HCT116 (cell line): ENCODE measurements at regions not wholly inside any gene's neighbourhood (a gene's known extent, or its start where the extent isn't known, plus 50 kb on each side); places are given as distances from the start of the nearest gene placed in this dataset.

ENCODE experiments used
- ATAC-seq: fragments of 200-7000 bp; cut with Tn5 transposase; 2 replicates; pipeline ENCODE4 v1.9.1; 2020; ENCODE audit warnings: mild to moderate bottlenecking, moderate library complexity
- BruUV-seq: library from RNA; stranded (reverse); fragments of 400-500 nt; replicated peaks from 2 replicates; lab custom pipeline; 2021; lab: Mats Ljungman, UMichigan
- CTCF ChIA-PET: fragments of 300-600 bp; sonication (Branson Sonifier 250); formaldehyde crosslinking; loops from one replicate; lab custom pipeline; 2021; ENCODE audit warnings: antibody characterized with exemption; lab: Charles Lee
- POLR2A ChIA-PET: fragments of 300-600, 350-600 bp; sonication (Branson Sonifier 250); formaldehyde crosslinking; loops from one replicate; lab custom pipeline; 2021; ENCODE audit warnings: antibody characterized with exemption; lab: Charles Lee
- RAD21 ChIA-PET, 2 experiments: fragments of 300-600 bp; sonication (Branson Sonifier 250); formaldehyde crosslinking; loops; one replicate each; lab custom pipeline; 2023; ENCODE audit warnings: low total read pairs in 2 of 2; ENCODE audit not compliant: uncharacterized antibody in 2 of 2, unreplicated experiment in 2 of 2, low non-redundant PET in 1 of 2; lab: Charles Lee
- DNase-seq: peaks from one replicate; pipeline ENCODE4 v3.0.0-alpha.2; 2010; ENCODE audit warnings: low read depth, low spot score
- H2AFZ ChIP-seq: fragments of 200-600 bp; shearing (Covaris generic), sonication (generic); 2 replicates; pipeline ENCODE4 v1.6.1; 2017; ENCODE audit warnings: low read depth, mixed run types, mixed read lengths, antibody characterized with exemption, low read length; ENCODE audit not compliant: poor library complexity, severe bottlenecking
- H3K27ac ChIP-seq: 2 replicates; pipeline ENCODE4 v1.5.1; 2012; ENCODE audit warnings: low read depth, low read length
- H3K27me3 ChIP-seq: fragments of 200-600 bp; sonication (generic); 2 replicates; pipeline ENCODE4 v1.6.1; 2016; ENCODE audit warnings: mixed run types, low read length, mixed read lengths; ENCODE audit not compliant: insufficient read depth
- H3K36me3 ChIP-seq, 2 experiments: fragments of 200-500 bp in 1 of 2; fragments of 200-600 bp in 1 of 2; sonication (Bioruptor generic) in 1 of 2; sonication (generic) in 1 of 2; 2 replicates each; pipeline versions ENCODE4 v1.5.1 to v1.6.1; 2014 to 2016; ENCODE audit warnings: low read length in 2 of 2, inconsistent platforms in 1 of 2, mixed read lengths in 1 of 2, mixed run types in 1 of 2; ENCODE audit not compliant: insufficient read depth in 2 of 2, control insufficient read depth in 1 of 2
- H3K4me1 ChIP-seq, 2 experiments: fragments of 200-600 bp in 1 of 2; sonication (generic) in 1 of 2; 2 replicates each; pipeline versions ENCODE4 v1.5.1 to v1.6.1; 2012 to 2017; ENCODE audit warnings: low read length in 2 of 2, inconsistent platforms in 1 of 2, mild to moderate bottlenecking in 1 of 2, mixed read lengths in 1 of 2, mixed run types in 1 of 2, moderate library complexity in 1 of 2; ENCODE audit not compliant: insufficient read depth in 2 of 2, control insufficient read depth in 1 of 2
- H3K4me2 ChIP-seq: fragments of 200-600 bp; sonication (generic); 2 replicates; pipeline ENCODE4 v1.6.1; 2017; ENCODE audit warnings: mixed run types, low read length, mixed read lengths
- H3K4me3 ChIP-seq, 2 experiments: fragments of 200-600 bp in 1 of 2; sonication (generic) in 1 of 2; replicated peaks in 1 of 2; 2 replicates each; pipeline ENCODE4 v1.5.1; 2011 to 2016; ENCODE audit warnings: low read length in 2 of 2, control low read depth in 1 of 2, low read depth in 1 of 2, mild to moderate bottlenecking in 1 of 2, mixed read lengths in 1 of 2, mixed run types in 1 of 2
- H3K79me2 ChIP-seq: fragments of 200-600 bp; sonication (generic); 2 replicates; pipeline ENCODE4 v1.6.1; 2017; ENCODE audit warnings: mild to moderate bottlenecking, mixed run types, low read length, moderate library complexity, mixed read lengths; ENCODE audit not compliant: insufficient read depth
- H3K9ac ChIP-seq: fragments of 200-600 bp; sonication (generic); 2 replicates; pipeline ENCODE4 v1.6.1; 2016; ENCODE audit warnings: low read length, mixed read lengths
- H3K9me2 ChIP-seq: fragments of 200-600 bp; sonication (generic), shearing (Covaris generic); 2 replicates; pipeline ENCODE4 v1.6.1; 2017; ENCODE audit warnings: mixed run types, mild to moderate bottlenecking, moderate library complexity; ENCODE audit not compliant: insufficient read depth
- H3K9me3 ChIP-seq, 2 experiments: fragments of 200-500 bp in 1 of 2; fragments of 200-600 bp in 1 of 2; sonication (Bioruptor generic) in 1 of 2; sonication (generic) in 1 of 2; 2 replicates each; pipeline ENCODE4 v1.6.1; 2014 to 2017; ENCODE audit warnings: low read length in 2 of 2, mixed read lengths in 2 of 2, inconsistent platforms in 1 of 2, low read depth in 1 of 2, mild to moderate bottlenecking in 1 of 2, mixed run types in 1 of 2, moderate library complexity in 1 of 2; ENCODE audit not compliant: control insufficient read depth in 1 of 2, insufficient read depth in 1 of 2
- H4K20me1 ChIP-seq: fragments of 200-600 bp; sonication (generic), shearing (Covaris generic); 2 replicates; pipeline ENCODE4 v1.6.1; 2017; ENCODE audit warnings: mixed run types, mild to moderate bottlenecking, moderate library complexity; ENCODE audit not compliant: insufficient read depth
- ATF3 ChIP-seq: IDR thresholded peaks from 2 replicates; pipeline ENCODE4 v1.6.1; 2012
- CBX3 ChIP-seq: IDR thresholded peaks from 2 replicates; pipeline ENCODE4 v1.6.1; 2012; ENCODE audit warnings: low read depth
- CEBPB ChIP-seq: IDR thresholded peaks from 2 replicates; pipeline ENCODE4 v1.6.1; 2012; ENCODE audit warnings: low read depth
- EZH2 ChIP-seq: fragments of 200-600 bp; sonication (generic); IDR thresholded peaks from 2 replicates; pipeline ENCODE4 v1.6.1; 2017; ENCODE audit warnings: antibody characterized with exemption, mixed run types
- EZH2phosphoT487 ChIP-seq: fragments of 200-600 bp; IDR thresholded peaks from 2 replicates; pipeline ENCODE4 v1.6.1; 2018; ENCODE audit warnings: antibody characterized with exemption, borderline replicate concordance
- MAX ChIP-seq: IDR thresholded peaks from 2 replicates; pipeline ENCODE4 v1.6.1; 2012
- POLR2A ChIP-seq: IDR thresholded peaks from 2 replicates; pipeline ENCODE4 v1.7.0; 2011; ENCODE audit warnings: borderline replicate concordance; ENCODE audit not compliant: insufficient read depth, insufficient read length; ENCODE audit errors: extremely low read depth
- SIN3A ChIP-seq: IDR thresholded peaks from 2 replicates; pipeline ENCODE4 v1.6.1; 2012; ENCODE audit warnings: low read depth
- SP1 ChIP-seq: IDR thresholded peaks from 2 replicates; pipeline ENCODE4 v1.6.1; 2012; ENCODE audit warnings: low read depth
- SRF ChIP-seq: IDR thresholded peaks from 2 replicates; pipeline ENCODE4 v1.6.1; 2012; ENCODE audit warnings: low read depth
- TCF7L2 ChIP-seq: IDR thresholded peaks from 2 replicates; pipeline ENCODE4 v1.7.0; 2011; ENCODE audit warnings: borderline replicate concordance, inconsistent platforms; ENCODE audit not compliant: insufficient read depth, insufficient read length; ENCODE audit errors: extremely low read depth
- YY1 ChIP-seq: IDR thresholded peaks from 2 replicates; pipeline ENCODE4 v1.6.1; 2011; ENCODE audit warnings: low read length, low read depth, moderate library complexity, mild to moderate bottlenecking; ENCODE audit not compliant: insufficient replicate concordance; ENCODE audit errors: extremely low read depth
- ZNF274 ChIP-seq: fragments of 200-500 bp; sonication (Bioruptor generic); IDR thresholded peaks from 2 replicates; pipeline ENCODE4 v1.6.1; 2014; ENCODE audit warnings: mild to moderate bottlenecking, low read depth, low read length, inconsistent platforms
- intact Hi-C: fragments of 100-400 bp; cut with micrococcal nuclease; formaldehyde crosslinking; loops from 2 replicates; pipeline ENCODE4 v1.10.0; 2022

GRCh38 chr5:6309949-6310348, 68.4 kb downstream of the MED10 start:
- Histone ChIP-seq H4K20me1 (no peaks in the 10 kb centered on the region), H3K4me2 (no peak overlapping the region), H3K9me2 (no peaks in the 10 kb centered on the region), H3K4me3 (no peak overlapping the region), H3K27me3 (peaks cover 3% of the 10 kb centered on the region), H3K27ac (no peak overlapping the region), H3K79me2 (no peaks in the 10 kb centered on the region), H3K9ac (no peak overlapping the region), H2AFZ (no peak overlapping the region), H3K36me3 (no peaks in the 10 kb centered on the region)
- no peak for DNase-seq
- ATAC-seq: no peak
- CTCF ChIA-PET: no interaction called here
- TF ChIP-seq YY1 (no peak), EZH2 (no peak), EZH2phosphoT487 (no peak), CEBPB (no peak), POLR2A (no peak), MAX (no peak), SRF (no peak), ZNF274 (no peak), SP1 (no peak), SIN3A (no peak)
- TF ChIP-seq, all 23 proteins: peak for 0
- ChIA-PET POLR2A (no interaction called here), RAD21 (no interaction called here)
- no peaks in the 10 kb centered on the region for H3K9me3 ChIP-seq
- intact Hi-C loops: no loop called here
- no TSS peak for BruUV-seq
- no peaks in the 10 kb centered on the region for H3K4me1 ChIP-seq

- no peak overlapping the region for H3K9ac ChIP-seq
- BruUV-seq: no TSS peak
- peaks cover 4% of the 10 kb centered on the region; the same call in 1 of the 2 replicates for H3K27me3 ChIP-seq
- H3K27ac ChIP-seq: no peak overlapping the region
- H3K9me3 ChIP-seq: no peaks in the 10 kb centered on the region
- RAD21 ChIA-PET: no interaction called here
- TF ChIP-seq MAX (no peak), TCF7L2 (no peak), SIN3A (no peak), CEBPB (no peak), ATF3 (no peak), CBX3 (no peak), EZH2phosphoT487 (no peak), EZH2 (no peak)
- TF ChIP-seq, all 23 proteins: peak for 0
- intact Hi-C loops: no loop called here
- Histone ChIP-seq H3K36me3 (no peaks in the 10 kb centered on the region), H3K9me2 (no peaks in the 10 kb centered on the region), H3K4me2 (no peak overlapping the region), H3K4me1 (no peaks in the 10 kb centered on the region), H3K79me2 (no peaks in the 10 kb centered on the region), H2AFZ (no peak overlapping the region), H4K20me1 (no peaks in the 10 kb centered on the region), H3K4me3 (no peak overlapping the region)
- no peak for ATAC-seq
- no peak for DNase-seq
- POLR2A ChIA-PET: no interaction called here
- CTCF ChIA-PET: no interaction called here
Measured at GRCh38 chr5:6308683-6309082, 69.7 kb downstream of the MED10 start.
